Activated T-helper 1 cell treated with anti-CD3 and anti-CD28 coated beads, Interleukin-12 subunit alpha, Interleukin-12 subunit beta, Interleukin-2, Interleukin-4 antibody, amounts not matched to agents 30 ng/mL and 10 ng/mL and 1 ng/mL, durations not matched to agents 14 hours and 24 hours and 36 hours (primary cell): ENCODE measurements at regions not wholly inside any gene's neighbourhood (a gene's known extent, or its start where the extent isn't known, plus 50 kb on each side); places are given as distances from the start of the nearest gene placed in this dataset.

Source experiments
- DNase-seq: peaks from one replicate; pipeline ENCODE4 v3.0.0; 2021; ENCODE audit warnings: low spot score
- H3K27ac Mint-ChIP-seq: one replicate; pipeline ENCODE4 v1.8.0; 2021; ENCODE audit warnings: mild to moderate bottlenecking, mixed read lengths
- H3K27me3 Mint-ChIP-seq: one replicate; pipeline ENCODE4 v1.8.0; 2022; ENCODE audit warnings: mild to moderate bottlenecking, moderate library complexity, mixed read lengths; ENCODE audit not compliant: insufficient read depth
- H3K36me3 Mint-ChIP-seq: one replicate; pipeline ENCODE4 v1.8.0; 2021; ENCODE audit warnings: low read depth, mixed read lengths
- H3K4me1 Mint-ChIP-seq: one replicate; pipeline ENCODE4 v1.8.0; 2021; ENCODE audit warnings: low read depth, mixed read lengths
- H3K4me3 Mint-ChIP-seq: one replicate; pipeline ENCODE4 v1.8.0; 2021; ENCODE audit warnings: mild to moderate bottlenecking, moderate library complexity, mixed read lengths
- H3K9me3 Mint-ChIP-seq: one replicate; pipeline ENCODE4 v1.8.0; 2021; ENCODE audit warnings: mixed read lengths
- intact Hi-C: fragments of 100-400 bp; cut with micrococcal nuclease; formaldehyde crosslinking; loops from one replicate; pipeline ENCODE4 v1.15.1; 2024

- Mint-ChIP-seq H3K4me3 (no peak overlapping the region), H3K4me1 (no peaks in the 10 kb centered on the region), H3K27ac (no peak overlapping the region), H3K27me3 (no peaks in the 10 kb centered on the region), H3K36me3 (no peaks in the 10 kb centered on the region), H3K9me3 (no peaks in the 10 kb centered on the region)
- DNase-seq: no peak
- intact Hi-C loops: no loop called here
Observed at GRCh38 chr11:98967005-98967404, 53.7 kb upstream of the CNTN5 start.
